HG03342 (cell line): ENCODE measurements at regions not wholly inside any gene's neighbourhood (a gene's known extent, or its start where the extent isn't known, plus 50 kb on each side); places are given as distances from the start of the nearest gene placed in this dataset.

Experiments
- ATAC-seq: cut with Tn5 transposase; IDR thresholded peaks from one replicate; pipeline ENCODE4 v1.9.1; 2021; ENCODE audit warnings: mild to moderate bottlenecking, moderate library complexity; ENCODE audit not compliant: unreplicated experiment

- ATAC-seq = no peak
Observed at GRCh38 chr13:40458720-40458990, 207.8 kb downstream of the FOXO1 start.

DNA sequence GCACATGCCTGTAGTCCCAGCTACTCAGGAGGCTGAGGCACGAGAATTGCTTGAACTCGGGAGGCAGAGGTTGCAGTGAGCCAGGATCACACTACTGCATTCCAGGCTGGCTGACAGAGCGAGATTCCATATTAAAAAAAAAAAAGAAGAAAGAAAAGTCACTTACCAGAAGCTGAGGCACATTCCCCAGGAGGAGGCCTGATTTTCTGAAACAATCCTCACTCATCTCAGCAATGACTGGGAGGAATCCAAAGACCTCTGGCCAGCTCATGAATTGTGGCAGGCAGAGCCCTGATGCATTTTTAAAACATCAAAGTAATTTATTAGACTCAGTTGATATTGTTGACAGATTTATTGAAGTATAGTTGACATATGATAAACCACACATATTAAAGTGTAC is 206.3 kb downstream of the FOXO1 start:
- ATAC-seq = no peak

GRCh38 chr13:40464337-40465014 is 202.0 kb downstream of the FOXO1 start:
- no peak for ATAC-seq

DNA sequence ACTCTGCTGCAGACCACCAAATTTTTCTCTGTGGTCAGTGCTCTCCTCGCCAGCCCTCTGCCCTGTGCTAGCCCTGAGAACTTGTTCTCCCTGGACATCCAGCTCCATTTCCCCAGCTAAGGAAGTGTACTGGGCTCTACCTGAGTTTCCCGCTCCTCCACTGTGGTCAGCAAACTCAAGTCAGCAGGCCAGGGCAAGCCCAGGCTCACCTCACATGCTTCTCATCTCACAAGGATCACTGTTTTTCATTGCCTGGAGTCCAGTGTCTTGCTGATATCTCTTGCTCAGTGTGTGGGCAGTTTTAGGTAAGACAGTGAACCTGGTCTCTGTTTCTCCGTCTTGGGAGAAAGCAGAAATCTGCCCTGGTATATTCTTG is 201.4 kb downstream of the FOXO1 start:
- ATAC-seq = no peak

- ATAC-seq = no peak
Observed at GRCh38 chr13:40466272-40466671, 200.2 kb downstream of the FOXO1 start.

DNA sequence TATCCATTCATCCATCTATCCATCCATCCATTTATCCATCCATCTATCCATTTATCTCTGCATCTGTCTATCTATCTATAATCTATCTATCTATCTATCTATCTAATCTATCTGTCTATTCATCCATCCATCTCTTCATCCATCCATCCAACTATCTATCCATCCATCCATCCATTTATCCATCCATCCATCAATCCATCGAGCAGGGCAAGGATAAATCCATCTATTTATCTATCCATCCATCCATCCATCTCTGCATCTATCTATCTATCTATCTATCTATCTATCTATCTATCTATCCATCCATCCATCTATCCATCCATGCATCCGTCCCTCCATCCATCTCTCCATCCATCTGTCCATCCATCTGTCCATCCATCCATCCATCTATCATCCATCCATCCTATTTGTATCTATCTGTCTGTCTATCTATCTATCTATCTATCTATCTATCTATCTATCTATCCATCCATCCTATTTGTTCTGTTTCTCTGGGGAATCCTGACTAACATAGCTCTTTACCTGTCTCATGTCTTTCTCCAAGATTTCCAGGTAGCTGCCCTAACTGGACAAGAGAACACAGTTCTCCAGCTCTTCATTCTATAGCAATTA is 198.1 kb downstream of the FOXO1 start:
- no peak for ATAC-seq

DNA sequence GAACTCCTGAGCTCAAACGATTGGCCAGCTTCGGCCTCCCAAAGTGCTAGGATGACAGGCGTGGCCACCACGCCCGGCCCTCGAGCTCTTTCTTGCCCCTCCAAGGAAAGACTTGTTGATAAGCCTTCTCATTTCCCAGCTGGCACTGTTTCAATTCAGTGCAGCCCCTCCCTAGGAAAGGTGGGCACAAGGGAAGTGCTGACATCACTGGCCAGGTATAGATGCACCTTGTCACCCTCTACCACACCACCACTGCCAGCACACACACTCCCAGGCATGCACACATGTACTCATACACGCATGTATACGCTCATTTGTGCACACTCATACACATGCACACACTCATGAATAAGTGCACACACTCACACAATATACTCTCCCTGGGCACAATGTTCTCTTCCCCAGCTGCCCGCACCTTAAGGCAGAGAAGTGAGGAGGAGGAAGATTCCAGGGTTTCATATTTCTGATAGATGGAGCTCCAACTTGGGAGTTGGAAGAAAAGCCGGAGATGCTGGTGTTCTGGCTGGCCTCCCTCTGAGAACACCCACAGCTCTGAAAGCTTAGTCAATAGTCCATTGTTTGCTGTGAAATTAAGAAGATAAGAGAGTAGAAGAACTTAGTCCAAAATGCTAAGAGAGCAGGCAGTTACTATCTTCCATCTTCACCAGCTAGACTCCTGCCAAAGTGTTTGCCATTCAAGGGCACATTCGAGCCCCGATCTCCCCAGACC is 196.7 kb downstream of the FOXO1 start:
- no peak for ATAC-seq

GRCh38 chr13:40470660-40471059 is 195.8 kb downstream of the FOXO1 start:
- ATAC-seq = no peak

DNA sequence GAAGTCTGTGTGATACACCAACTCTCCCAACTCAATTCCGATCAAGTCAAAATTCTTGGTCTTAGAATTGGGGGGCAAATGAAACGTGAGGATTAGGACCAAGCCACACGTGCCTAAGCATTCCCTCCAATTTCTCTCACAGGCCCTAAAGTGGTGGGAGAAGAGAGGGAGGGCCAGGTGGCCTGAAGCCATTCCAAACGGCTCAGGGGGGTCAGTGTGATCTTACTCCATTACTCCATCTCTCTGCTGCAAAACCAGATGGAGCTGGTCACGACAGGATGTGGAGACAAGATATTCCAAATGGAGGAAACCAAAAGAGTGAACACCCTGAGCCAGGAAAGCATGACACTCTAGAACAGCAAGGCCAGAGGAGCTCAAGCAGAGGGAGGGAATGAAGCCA is 195.4 kb downstream of the FOXO1 start:
- no peak for ATAC-seq

- ATAC-seq = no peak
Observed at GRCh38 chr13:40471911-40472310, 194.5 kb downstream of the FOXO1 start.

- no peak for ATAC-seq
Observed at GRCh38 chr13:40472427-40473220, 193.8 kb downstream of the FOXO1 start.

GRCh38 chr13:40475617-40476016 is 190.8 kb downstream of the FOXO1 start:
- ATAC-seq = no peak

DNA sequence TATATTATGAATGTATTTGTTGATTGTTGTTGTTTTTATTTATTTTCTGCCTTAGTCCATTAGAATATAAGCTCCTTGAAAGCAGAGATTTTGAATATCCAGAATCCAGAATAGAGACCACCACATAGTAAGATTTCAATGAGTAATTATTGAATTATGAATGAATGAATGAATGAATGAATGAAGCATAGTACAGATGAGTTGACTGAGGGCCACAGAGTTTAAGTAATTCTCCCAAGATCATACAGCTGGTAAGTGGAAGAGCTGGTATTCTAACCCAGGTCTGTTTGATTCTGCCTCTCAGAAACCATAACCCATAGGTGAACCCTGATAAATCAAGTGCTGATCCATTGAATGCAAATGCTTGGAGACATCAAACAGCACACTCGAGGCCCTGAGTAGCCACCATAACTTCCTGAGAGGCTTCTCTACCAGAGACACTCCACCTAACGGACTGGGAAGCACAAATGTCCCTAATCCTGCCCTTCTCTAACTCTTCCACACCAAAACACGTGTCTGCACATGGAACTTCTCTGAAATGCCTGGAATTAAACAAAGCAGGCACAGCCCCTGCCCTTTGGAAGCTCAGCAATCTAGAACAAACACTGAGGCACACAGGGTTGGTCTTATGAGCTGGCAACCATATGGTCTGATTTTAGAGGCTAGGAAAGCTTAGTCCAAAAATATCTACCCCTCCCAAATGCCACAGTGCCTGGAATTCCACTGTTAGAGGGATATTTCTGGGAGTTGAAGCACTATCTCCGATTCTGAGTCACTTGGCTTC is 190.1 kb downstream of the FOXO1 start:
- no peak for ATAC-seq

DNA sequence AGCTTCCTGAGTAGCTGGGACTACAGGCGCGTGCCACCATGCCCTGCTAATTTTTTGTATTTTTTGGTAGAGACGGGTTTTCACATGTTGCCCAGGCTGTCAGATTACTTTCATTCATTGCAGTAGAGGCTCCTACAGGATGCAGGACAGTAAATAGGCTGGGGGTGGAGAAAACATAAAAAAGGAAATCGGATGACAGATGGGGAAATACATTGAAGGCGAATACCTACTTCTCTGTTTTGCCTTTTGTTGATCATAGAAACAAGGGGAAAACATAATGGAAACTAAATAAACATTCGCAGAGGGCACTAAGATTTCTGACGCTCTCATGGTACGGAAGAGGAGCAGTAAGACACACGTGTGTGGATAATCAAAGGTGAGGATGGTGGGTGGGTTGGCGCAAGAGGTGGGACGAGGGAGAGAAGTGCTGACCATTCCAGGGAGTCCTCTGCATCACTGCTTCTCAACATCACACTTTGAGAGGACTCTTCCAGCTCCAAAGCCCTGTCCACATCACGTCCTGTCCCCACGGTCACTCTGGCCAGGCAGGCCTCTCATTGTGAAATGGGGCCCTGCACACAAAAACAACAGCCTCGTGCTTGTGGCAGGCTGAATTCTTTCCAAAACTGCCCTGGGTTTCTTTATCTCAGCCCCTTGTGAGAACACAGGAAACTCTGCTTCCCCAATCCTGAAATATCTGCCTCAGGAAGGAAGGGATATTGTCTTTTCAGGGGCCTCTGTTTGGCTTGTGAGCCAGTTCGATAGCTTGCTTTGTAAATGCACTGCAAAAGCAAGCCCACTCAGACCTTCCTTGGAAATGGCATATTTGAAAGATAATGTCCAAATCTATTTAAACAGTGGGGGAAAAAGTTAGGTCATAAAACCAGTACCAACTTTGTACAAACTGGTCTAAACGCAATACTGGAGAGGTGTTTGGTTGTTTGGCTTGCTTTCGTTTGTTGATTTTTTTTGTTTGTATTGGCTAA is 188.5 kb downstream of the FOXO1 start:
- ATAC-seq = no peak

DNA sequence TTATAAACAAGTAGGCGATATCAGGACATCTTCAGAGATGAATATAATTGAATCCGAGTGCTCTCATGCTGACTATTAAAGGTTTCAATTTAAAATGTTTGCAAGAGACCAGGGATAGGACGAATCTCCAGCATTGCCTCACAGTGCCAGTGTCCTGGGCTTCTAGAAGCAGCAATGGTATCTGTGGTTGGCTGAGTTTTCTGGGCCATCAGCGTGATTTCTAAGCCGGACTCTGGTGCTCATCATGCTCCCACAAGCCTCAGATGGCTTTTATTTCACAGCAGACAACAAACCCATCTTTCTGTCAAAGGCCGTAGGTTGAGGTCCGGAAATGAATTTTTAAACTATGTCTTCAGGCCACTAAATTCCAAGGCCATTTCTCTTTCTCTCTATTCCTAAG is 187.7 kb downstream of the FOXO1 start:
- ATAC-seq = no peak

- no peak for ATAC-seq
Observed at GRCh38 chr13:40479196-40479845, 187.1 kb downstream of the FOXO1 start.

DNA sequence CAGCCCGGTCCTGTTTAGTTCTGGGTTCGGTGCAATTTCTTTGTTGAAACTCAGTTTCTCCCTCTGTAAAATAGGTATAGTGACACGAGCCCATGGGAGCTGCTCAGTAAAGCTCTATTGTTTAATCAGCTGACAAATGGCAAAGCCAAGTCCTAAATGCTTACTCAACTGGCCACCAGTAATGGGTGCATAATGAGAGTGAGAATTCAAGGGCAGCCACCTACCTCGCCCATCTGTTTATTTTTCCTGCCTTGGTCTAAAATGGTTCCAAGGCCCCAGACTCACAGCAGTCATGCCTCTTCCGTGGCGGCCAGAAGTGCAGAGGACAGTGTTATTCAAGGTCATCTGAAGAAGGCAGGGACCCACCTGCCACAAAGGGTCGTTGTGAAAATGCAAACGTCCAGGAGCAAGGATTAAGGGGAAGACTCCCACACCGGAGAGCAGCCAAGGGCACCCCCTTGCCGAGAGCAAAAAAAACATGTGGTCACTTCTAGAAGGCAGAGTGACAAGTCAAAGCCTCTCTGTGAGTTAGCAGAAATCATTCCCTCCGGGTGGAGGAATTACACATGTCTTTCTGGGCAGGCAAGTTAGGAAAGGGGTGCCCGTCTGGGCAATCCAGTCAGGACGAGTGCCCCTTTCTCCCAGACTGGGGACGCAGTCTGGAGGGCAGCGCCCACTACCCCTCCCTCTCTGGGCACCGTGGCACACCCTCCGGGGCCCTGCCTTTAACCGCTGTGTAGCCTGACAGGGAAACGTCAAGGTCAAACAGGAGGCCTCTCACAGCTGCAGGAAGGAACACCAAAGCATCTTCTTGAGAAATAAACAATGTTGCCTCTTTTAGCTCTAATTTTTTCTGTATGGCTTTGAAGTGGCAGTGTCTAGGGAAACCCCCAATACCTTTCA is 186.2 kb downstream of the FOXO1 start:
- no peak for ATAC-seq

- no peak for ATAC-seq
Observed at GRCh38 chr13:40480915-40481516, 185.4 kb downstream of the FOXO1 start.
